ENCODE measurements at regions not wholly inside any gene's neighbourhood (a gene's known extent, or its start where the extent isn't known, plus 50 kb on each side); places are given as distances from the start of the nearest gene placed in this dataset.

DNA sequence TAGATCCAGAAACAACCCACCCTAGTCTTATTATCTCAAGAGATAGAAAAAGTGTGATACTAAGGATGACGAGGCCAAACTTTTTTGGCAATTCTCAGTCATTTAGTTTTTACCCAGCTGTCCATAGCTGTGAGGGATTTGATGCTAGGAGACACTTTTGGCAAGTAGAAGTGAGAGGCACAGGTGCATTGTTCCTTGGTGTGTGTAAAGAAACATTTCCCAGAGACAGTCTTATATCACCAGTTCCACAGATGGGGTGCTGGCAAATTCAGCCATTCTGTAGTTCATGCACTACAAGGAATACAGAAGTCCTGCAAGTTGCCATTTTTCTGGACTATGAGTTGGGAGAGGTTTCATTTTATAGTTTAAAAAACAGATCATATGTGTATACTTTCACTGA is 403.3 kb upstream of the GHITM start:
- no peak for TF ChIP-seq POLR2A (IDR thresholded peaks at IDR 0.05; ENCODE audit: low read depth, low read length)
- no peak for TF ChIP-seq TAF1 (IDR thresholded peaks at IDR 0.05; ENCODE audit: borderline replicate concordance, low read depth, low read length)
